K562 (cell line): ENCODE measurements at regions not wholly inside any gene's neighbourhood (a gene's known extent, or its start where the extent isn't known, plus 50 kb on each side); places are given as distances from the start of the nearest gene placed in this dataset.

Experiments used
- ATAC-seq: fragments of 200-7000 bp; cut with Tn5 transposase; 3 replicates; pipeline ENCODE4 v1.9.1; 2020; ENCODE audit warnings: moderate library complexity
- BruUV-seq: library from RNA; stranded (reverse); fragments of 400-500 nt; replicated peaks from 2 replicates; lab custom pipeline; 2021; lab: Mats Ljungman, UMichigan
- CTCF ChIA-PET: fragments of 300-600 bp; formaldehyde crosslinking; extraction: SDS; loops from one replicate; lab custom pipeline; 2021; ENCODE audit warnings: low intra/inter-chr PET ratio; lab: Yijun Ruan, JAX
- POLR2A ChIA-PET: fragments of 300-600, 350-650 bp; sonication (Branson Sonifier 250); formaldehyde crosslinking; extraction: SDS; loops from one replicate; lab custom pipeline; 2021; ENCODE audit warnings: antibody characterized with exemption, inconsistent platforms; lab: Yijun Ruan, JAX
- DNase-seq, 4 experiments: peaks; one replicate each; pipeline versions ENCODE4 v3.0.0 to v3.0.0-alpha.2; 2011 to 2018; ENCODE audit warnings: low spot score in 3 of 4, mixed read lengths in 3 of 4; ENCODE audit errors: extremely low read depth in 1 of 4
- FAIRE-seq: peaks from 2 replicates; lab custom pipeline; 2011; peaks lifted over from hg19 to GRCh38; lab: Jason Lieb, UNC
- H2AFZ ChIP-seq: 2 replicates; pipeline ENCODE4 v1.6.0; 2011; ENCODE audit warnings: low read depth, low read length, control low read depth, inconsistent platforms
- H3K27ac ChIP-seq: fragments of 200-600 bp; 3 replicates; pipeline ENCODE4 v1.8.0; 2011; ENCODE audit warnings: low read depth, mild to moderate bottlenecking, control low read depth, inconsistent platforms, low read length, moderate library complexity, mixed read lengths; ENCODE audit errors: extremely low read depth
- H3K27me3 ChIP-seq, 2 experiments: fragments of 300-600 bp in 1 of 2; 2 replicates in 1 of 2; 3 replicates in 1 of 2; pipeline versions ENCODE4 v1.6.0 to v1.8.0; 2011; ENCODE audit warnings: inconsistent platforms in 2 of 2, low read length in 2 of 2, mild to moderate bottlenecking in 1 of 2, mixed read lengths in 1 of 2, moderate library complexity in 1 of 2; ENCODE audit not compliant: control insufficient read depth in 2 of 2, insufficient read depth in 2 of 2
- H3K36me3 ChIP-seq: fragments of 300-600 bp; 3 replicates; pipeline ENCODE4 v1.8.0; 2011; ENCODE audit warnings: mild to moderate bottlenecking, low read length, inconsistent platforms; ENCODE audit not compliant: control insufficient read depth, insufficient read depth
- H3K4me1 ChIP-seq, 2 experiments: fragments of 200-600 bp in 1 of 2; replicated peaks in 1 of 2; 2 replicates in 1 of 2; 3 replicates in 1 of 2; pipeline versions ENCODE4 v1.5.1 to v1.8.0; 2011; ENCODE audit warnings: inconsistent platforms in 2 of 2, low read length in 2 of 2, mild to moderate bottlenecking in 1 of 2, mixed read lengths in 1 of 2, moderate library complexity in 1 of 2; ENCODE audit not compliant: control insufficient read depth in 2 of 2, insufficient read depth in 2 of 2
- H3K4me2 ChIP-seq: 2 replicates; pipeline ENCODE4 v1.6.1; 2011; ENCODE audit warnings: low read length, control low read depth, inconsistent platforms, mixed read lengths; ENCODE audit not compliant: insufficient read depth
- H3K4me3 ChIP-seq: fragments of 200-600 bp; sonication (generic), shearing (Covaris generic); 2 replicates; pipeline ENCODE4 v1.5.1; 2016; ENCODE audit warnings: control low read depth, inconsistent platforms
- H3K79me2 ChIP-seq: fragments of 200-600 bp; 3 replicates; pipeline ENCODE4 v1.8.0; 2011; ENCODE audit warnings: low read length, inconsistent platforms; ENCODE audit not compliant: control insufficient read depth, insufficient read depth
- H3K9ac ChIP-seq, 2 experiments: 2 replicates each; pipeline versions ENCODE4 v1.6.0 to v1.6.1; 2011; ENCODE audit warnings: low read depth in 2 of 2, low read length in 2 of 2, control low read depth in 1 of 2, inconsistent platforms in 1 of 2, mild to moderate bottlenecking in 1 of 2, mixed read lengths in 1 of 2; ENCODE audit not compliant: insufficient read depth in 1 of 2
- H3K9me1 ChIP-seq: one replicate; pipeline ENCODE4 v1.6.0; 2011; ENCODE audit warnings: inconsistent platforms, mild to moderate bottlenecking, low read length, moderate library complexity; ENCODE audit not compliant: control insufficient read depth, insufficient read depth
- H3K9me3 ChIP-seq: replicated peaks from 2 replicates; pipeline ENCODE4 v1.5.1; 2011; ENCODE audit warnings: low read depth, low read length, inconsistent platforms; ENCODE audit not compliant: control insufficient read depth, insufficient read depth
- H4K20me1 ChIP-seq: replicated peaks from 2 replicates; pipeline ENCODE4 v1.6.1; 2011; ENCODE audit warnings: low read length, inconsistent platforms, mixed read lengths; ENCODE audit not compliant: control insufficient read depth, insufficient read depth
- ADNP ChIP-seq: fragments of 200-800 bp; sonication (Bioruptor generic); IDR thresholded peaks from 2 replicates; pipeline ENCODE4 v1.6.1; 2016; ENCODE audit warnings: missing genetic modification characterization, missing compliant biosample characterization
- CREM ChIP-seq: IDR thresholded peaks from 2 replicates; pipeline ENCODE4 v1.6.1; 2014; ENCODE audit warnings: antibody characterized with exemption, low read depth
- FOSL1 ChIP-seq: fragments of 200-800 bp; sonication (Bioruptor generic); conservative IDR thresholded peaks from 2 replicates; pipeline ENCODE4 v1.6.1; 2016; ENCODE audit warnings: missing genetic modification characterization, missing compliant biosample characterization
- SAFB2 ChIP-seq: fragments of 200-400 bp; formaldehyde crosslinking; IDR thresholded peaks from 2 replicates; pipeline ENCODE4 v1.6.1; 2018; ENCODE audit warnings: borderline replicate concordance, low read length, low read depth, moderate library complexity; ENCODE audit not compliant: severe bottlenecking
- SAP30 ChIP-seq: fragments of 200-600 bp; sonication (generic); IDR thresholded peaks from 2 replicates; pipeline ENCODE4 v1.6.1; 2012; ENCODE audit warnings: borderline replicate concordance, low read depth, mild to moderate bottlenecking, moderate library complexity, low read length, control low read depth, inconsistent platforms; ENCODE audit not compliant: insufficient read depth, poor library complexity, severe bottlenecking
- SMAD1 ChIP-seq: fragments of 150-350 bp; IDR thresholded peaks from 2 replicates; pipeline ENCODE4 v1.6.1; 2014; ENCODE audit warnings: low read length, low read depth; ENCODE audit not compliant: partially characterized antibody
- ZNF217 ChIP-seq: sonication (generic); formaldehyde crosslinking; IDR thresholded peaks from 2 replicates; pipeline ENCODE4 v1.8.0; 2022; ENCODE audit warnings: mild to moderate bottlenecking, missing genetic modification reagents
- ZNF668 ChIP-seq: fragments of 250-450 bp; sonication (Bioruptor Pico); IDR thresholded peaks from 2 replicates; pipeline ENCODE4 v1.8.0; 2022; ENCODE audit warnings: mild to moderate bottlenecking, inconsistent platforms
- WGBS: fragments of 100-300 bp; shearing (Covaris generic); methylation state at CpG from one replicate; pipeline ENCODE4 v1.1.6; 2016; ENCODE audit warnings: low coverage, mixed read lengths; ENCODE audit not compliant: insufficient coverage; ENCODE audit errors: missing lambda C conversion rate; 5-methylcytosine and 5-hydroxymethylcytosine counted together
- in situ Hi-C: fragments of 300-500 bp; cut with MboI; formaldehyde crosslinking; loops from 4 replicates; pipeline ENCODE4 v1.15.0; 2018; ENCODE audit warnings: inconsistent platforms, mixed read lengths
- intact Hi-C: fragments of 100-400 bp; cut with micrococcal nuclease; formaldehyde crosslinking; loops from 2 replicates; pipeline ENCODE4 v1.14.2; 2022
- TF ChIP-seq, protein P1 (sequence below): fragments of 450-650 bp; formaldehyde crosslinking; IDR thresholded peaks from 2 replicates; pipeline ENCODE4 v1.4.0; 2020; ENCODE audit warnings: mild to moderate bottlenecking, moderate library complexity
- TF ChIP-seq, protein P2 (sequence below), 3 experiments: IDR thresholded peaks in 2 of 3; conservative IDR thresholded peaks in 1 of 3; 2 replicates each; pipeline ENCODE4 v1.5.1; 2011 to 2012; ENCODE audit warnings: low read length in 3 of 3, mild to moderate bottlenecking in 3 of 3, control low read depth in 2 of 3, improper control_type of control experiment in 1 of 3, inconsistent platforms in 1 of 3, low read depth in 1 of 3, mixed read lengths in 1 of 3, moderate library complexity in 1 of 3; ENCODE audit not compliant: insufficient read depth in 2 of 3

DNA sequence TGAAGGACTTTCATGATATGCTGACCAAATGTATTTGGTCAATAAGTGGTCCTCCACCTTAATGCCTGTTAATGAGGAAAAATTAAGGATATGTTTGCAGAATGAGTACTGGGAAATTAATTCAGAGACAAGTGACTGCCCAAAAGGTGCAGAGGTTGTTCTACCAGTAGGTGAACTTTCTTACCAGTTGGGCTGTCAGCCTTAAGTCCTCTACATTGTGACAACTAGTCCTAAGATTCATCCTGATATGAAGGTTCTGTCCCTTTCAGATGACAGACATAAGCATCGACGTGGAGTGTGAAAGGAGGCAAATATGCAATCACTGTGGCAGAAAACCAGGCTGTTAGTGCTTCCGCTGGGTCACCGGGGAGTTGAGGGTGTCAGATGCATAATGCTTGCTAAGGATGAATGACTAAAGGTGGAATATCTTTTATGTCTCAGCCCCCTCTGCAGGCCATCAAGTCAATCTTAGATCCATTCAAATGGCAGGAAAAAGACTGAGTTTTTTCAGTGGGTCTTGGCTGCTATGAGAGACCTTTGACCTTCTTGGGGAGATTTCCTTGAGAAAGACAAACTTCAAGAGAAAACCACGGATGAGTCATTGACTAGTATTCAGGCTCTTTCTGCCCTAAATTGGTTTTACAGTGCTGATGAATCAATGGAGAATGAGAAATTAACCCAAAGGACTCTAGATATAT, 226.0 kb downstream of the TPBG start:
- no peaks in the 10 kb centered on the region for H3K9me3 ChIP-seq
- intact Hi-C loops (loop anchor here (5.0 kb wide), 1 partner anchor 317 kb away; no protein-coding TSS in a partner anchor), in situ Hi-C loops (loop anchor here (25.0 kb wide), 1 partner anchor 473 kb away; the partner anchor contains the start of genes DOP1A and UBE3D)
- H4K20me1 ChIP-seq: no peaks in the 10 kb centered on the region
- no peak overlapping the region for H2AFZ ChIP-seq
- WGBS: 0% methylated on average over 5 of the region's 5 CpGs
- no peaks in the 10 kb centered on the region for H3K79me2 ChIP-seq
- H3K4me3 ChIP-seq: no peak overlapping the region
- no peak overlapping the region for H3K4me2 ChIP-seq
- CTCF ChIA-PET: interaction anchor here (0.6 to 1.5 kb wide), 2 partner anchors 338 to 970 kb away, joined by 3 to 7 read pairs; no protein-coding TSS in a partner anchor
- POLR2A ChIA-PET: no interaction called here
- H3K27ac ChIP-seq: no peak overlapping the region
- ATAC-seq (peak; percentile 66), DNase-seq (peak in 2 of 4 experiments; percentile 8 to 10), FAIRE-seq (peak; percentile 71)
- no peak overlapping the region for H3K9ac ChIP-seq
- H3K36me3 ChIP-seq: no peaks in the 10 kb centered on the region
- H3K9me1 ChIP-seq: no peaks in the 10 kb centered on the region
- H3K4me1 ChIP-seq: no peaks in the 10 kb centered on the region
- no peaks in the 10 kb centered on the region for H3K27me3 ChIP-seq
- BruUV-seq: no TSS peak
- no peak for TF ChIP-seq ADNP (tag)
- no peak for TF ChIP-seq ZNF217 (CRISPR knock-in tag)
- no peak for TF ChIP-seq ZNF668 (CRISPR knock-in tag)
- TF ChIP-seq, protein P1, sequence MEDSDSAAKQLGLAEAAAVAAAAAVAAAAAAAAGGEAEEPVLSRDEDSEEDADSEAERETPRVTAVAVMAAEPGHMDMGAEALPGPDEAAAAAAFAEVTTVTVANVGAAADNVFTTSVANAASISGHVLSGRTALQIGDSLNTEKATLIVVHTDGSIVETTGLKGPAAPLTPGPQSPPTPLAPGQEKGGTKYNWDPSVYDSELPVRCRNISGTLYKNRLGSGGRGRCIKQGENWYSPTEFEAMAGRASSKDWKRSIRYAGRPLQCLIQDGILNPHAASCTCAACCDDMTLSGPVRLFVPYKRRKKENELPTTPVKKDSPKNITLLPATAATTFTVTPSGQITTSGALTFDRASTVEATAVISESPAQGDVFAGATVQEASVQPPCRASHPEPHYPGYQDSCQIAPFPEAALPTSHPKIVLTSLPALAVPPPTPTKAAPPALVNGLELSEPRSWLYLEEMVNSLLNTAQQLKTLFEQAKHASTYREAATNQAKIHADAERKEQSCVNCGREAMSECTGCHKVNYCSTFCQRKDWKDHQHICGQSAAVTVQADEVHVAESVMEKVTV: 0 out of 2 replicates have a peak, but pooled peaks have one; percentile 38
- no peak for TF ChIP-seq CREM
- TF ChIP-seq FOSL1 (tag): peak; percentile 88
- TF ChIP-seq, protein P2, sequence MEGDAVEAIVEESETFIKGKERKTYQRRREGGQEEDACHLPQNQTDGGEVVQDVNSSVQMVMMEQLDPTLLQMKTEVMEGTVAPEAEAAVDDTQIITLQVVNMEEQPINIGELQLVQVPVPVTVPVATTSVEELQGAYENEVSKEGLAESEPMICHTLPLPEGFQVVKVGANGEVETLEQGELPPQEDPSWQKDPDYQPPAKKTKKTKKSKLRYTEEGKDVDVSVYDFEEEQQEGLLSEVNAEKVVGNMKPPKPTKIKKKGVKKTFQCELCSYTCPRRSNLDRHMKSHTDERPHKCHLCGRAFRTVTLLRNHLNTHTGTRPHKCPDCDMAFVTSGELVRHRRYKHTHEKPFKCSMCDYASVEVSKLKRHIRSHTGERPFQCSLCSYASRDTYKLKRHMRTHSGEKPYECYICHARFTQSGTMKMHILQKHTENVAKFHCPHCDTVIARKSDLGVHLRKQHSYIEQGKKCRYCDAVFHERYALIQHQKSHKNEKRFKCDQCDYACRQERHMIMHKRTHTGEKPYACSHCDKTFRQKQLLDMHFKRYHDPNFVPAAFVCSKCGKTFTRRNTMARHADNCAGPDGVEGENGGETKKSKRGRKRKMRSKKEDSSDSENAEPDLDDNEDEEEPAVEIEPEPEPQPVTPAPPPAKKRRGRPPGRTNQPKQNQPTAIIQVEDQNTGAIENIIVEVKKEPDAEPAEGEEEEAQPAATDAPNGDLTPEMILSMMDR (IDR thresholded peaks at IDR 0.05 in 2 of 3, conservative IDR thresholded peaks at IDR 0.05 in 1 of 3; ENCODE audit: insufficient read depth in 2 of 3, low read depth in 1 of 3, low read length in 3 of 3): peak in 1 of 3 experiments; percentile 46; a peak in 2 of 6 replicates
- TF ChIP-seq SMAD1: no peak
- no peak for TF ChIP-seq SAP30
- no peak for TF ChIP-seq SAFB2
